Astrocyte (in vitro differentiated cells and primary cell): ENCODE measurements at regions not wholly inside any gene's neighbourhood (a gene's known extent, or its start where the extent isn't known, plus 50 kb on each side); places are given as distances from the start of the nearest gene placed in this dataset.
"Not testable (repeated sequence)": the region's sequence is repeated elsewhere in the genome, so short reads cannot be mapped to it uniquely, and the experiment has no call there.

Experiments used
- DNase-seq: peaks from one replicate; pipeline ENCODE4 v3.0.0-alpha.2; 2010; ENCODE audit warnings: low read depth
- FAIRE-seq: peaks from 2 replicates; lab custom pipeline; 2011; peaks lifted over from hg19 to GRCh38; lab: Jason Lieb, UNC
- H2AFZ ChIP-seq: 2 replicates; pipeline ENCODE4 v1.6.0; 2012; ENCODE audit warnings: low read depth, low read length, inconsistent platforms
- H3K27ac ChIP-seq: 2 replicates; pipeline ENCODE4 v1.5.1; 2011; ENCODE audit warnings: low read depth, low read length, inconsistent platforms
- H3K27me3 ChIP-seq: 2 replicates; pipeline ENCODE4 v1.6.0; 2011; ENCODE audit warnings: low read length, inconsistent platforms; ENCODE audit not compliant: insufficient read depth
- H3K36me3 ChIP-seq: 2 replicates; pipeline ENCODE4 v1.5.1; 2011; ENCODE audit warnings: low read length, inconsistent platforms; ENCODE audit not compliant: insufficient read depth
- H3K4me1 ChIP-seq: 2 replicates; pipeline ENCODE4 v1.5.1; 2011; ENCODE audit warnings: low read length, inconsistent platforms; ENCODE audit not compliant: insufficient read depth
- H3K4me2 ChIP-seq: 2 replicates; pipeline ENCODE4 v1.6.0; 2012; ENCODE audit warnings: low read length, inconsistent platforms
- H3K4me3 ChIP-seq: 2 replicates; pipeline ENCODE4 v1.5.1; 2011; ENCODE audit warnings: low read depth, mild to moderate bottlenecking, low read length, inconsistent platforms; ENCODE audit not compliant: insufficient read depth
- H3K79me2 ChIP-seq: 2 replicates; pipeline ENCODE4 v1.6.0; 2012; ENCODE audit warnings: mild to moderate bottlenecking, low read length, inconsistent platforms; ENCODE audit not compliant: insufficient read depth
- H3K9ac ChIP-seq: 2 replicates; pipeline ENCODE4 v1.6.0; 2012; ENCODE audit warnings: mild to moderate bottlenecking, low read length, inconsistent platforms
- H3K9me3 ChIP-seq: 2 replicates; pipeline ENCODE4 v1.5.1; 2012; ENCODE audit warnings: low read depth, mild to moderate bottlenecking, low read length, inconsistent platforms; ENCODE audit not compliant: insufficient read depth
- H4K20me1 ChIP-seq: 2 replicates; pipeline ENCODE4 v1.6.0; 2012; ENCODE audit warnings: low read length, inconsistent platforms; ENCODE audit not compliant: insufficient read depth
- H3K27ac Mint-ChIP-seq: one replicate; pipeline ENCODE4 v1.8.0; 2021; ENCODE audit warnings: mild to moderate bottlenecking, mixed read lengths; ENCODE audit not compliant: unreplicated experiment
- H3K27me3 Mint-ChIP-seq: one replicate; pipeline ENCODE4 v1.8.0; 2021; ENCODE audit warnings: low read depth, mixed read lengths; ENCODE audit not compliant: unreplicated experiment
- H3K36me3 Mint-ChIP-seq: one replicate; pipeline ENCODE4 v1.8.0; 2021; ENCODE audit warnings: low read depth, mixed read lengths; ENCODE audit not compliant: unreplicated experiment
- H3K4me1 Mint-ChIP-seq: one replicate; pipeline ENCODE4 v1.8.0; 2021; ENCODE audit warnings: low read depth, mixed read lengths; ENCODE audit not compliant: unreplicated experiment
- H3K4me3 Mint-ChIP-seq: one replicate; pipeline ENCODE4 v1.8.0; 2021; ENCODE audit warnings: mild to moderate bottlenecking, moderate library complexity, mixed read lengths; ENCODE audit not compliant: unreplicated experiment
- H3K9me3 Mint-ChIP-seq: one replicate; pipeline ENCODE4 v1.8.0; 2021; ENCODE audit warnings: mild to moderate bottlenecking, mixed read lengths; ENCODE audit not compliant: unreplicated experiment
- EZH2 ChIP-seq: IDR thresholded peaks from 2 replicates; pipeline ENCODE4 v1.6.1; 2012; ENCODE audit warnings: mild to moderate bottlenecking, low read length, inconsistent platforms; ENCODE audit not compliant: insufficient read depth
- TF ChIP-seq, protein P1 (sequence below): IDR thresholded peaks from 2 replicates; pipeline ENCODE4 v1.5.1; 2011; ENCODE audit warnings: low read depth, mild to moderate bottlenecking, inconsistent platforms, low read length, moderate library complexity; ENCODE audit not compliant: insufficient read depth

DNA sequence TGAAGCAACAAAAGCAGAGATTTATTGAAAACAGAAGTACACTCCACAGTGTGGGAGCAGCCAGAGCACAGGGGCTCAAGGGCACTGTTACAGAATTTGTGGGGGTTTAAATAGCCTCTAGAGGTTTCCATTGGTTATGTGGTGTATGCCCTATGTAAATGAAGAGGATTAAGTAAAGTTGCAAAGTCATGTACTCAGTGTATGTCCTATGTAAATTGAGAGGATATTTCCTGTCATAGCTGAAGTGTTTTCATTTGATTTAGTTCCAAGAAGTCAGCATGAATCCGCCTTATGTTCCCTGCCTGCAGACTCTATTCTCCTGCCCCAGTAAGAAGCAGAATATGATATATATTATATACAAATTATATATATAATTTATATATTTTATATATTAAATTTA is 966.0 kb upstream of the COX7C start:
- H2AFZ ChIP-seq = no peak overlapping the region
- Mint-ChIP-seq H3K36me3 (no peaks in the 10 kb centered on the region), H3K4me1 (peaks cover 2% of the 10 kb centered on the region), H3K4me3 (no peak overlapping the region), H3K9me3 (peaks cover 6% of the 10 kb centered on the region), H3K27ac (no peak overlapping the region), H3K27me3 (no peaks in the 10 kb centered on the region)
- H3K9ac ChIP-seq = no peak overlapping the region
- no peak overlapping the region for H3K4me3 ChIP-seq
- no peaks in the 10 kb centered on the region for H3K27me3 ChIP-seq
- no peak overlapping the region for H3K4me2 ChIP-seq
- H3K9me3 ChIP-seq = peaks cover 3% of the 10 kb centered on the region
- H3K36me3 ChIP-seq = no peaks in the 10 kb centered on the region
- H3K27ac ChIP-seq = no peak overlapping the region
- FAIRE-seq (no peak), DNase-seq (no peak)
- no peaks in the 10 kb centered on the region for H3K79me2 ChIP-seq
- no peaks in the 10 kb centered on the region for H4K20me1 ChIP-seq
- no peak for TF ChIP-seq EZH2
- TF ChIP-seq, protein P1, sequence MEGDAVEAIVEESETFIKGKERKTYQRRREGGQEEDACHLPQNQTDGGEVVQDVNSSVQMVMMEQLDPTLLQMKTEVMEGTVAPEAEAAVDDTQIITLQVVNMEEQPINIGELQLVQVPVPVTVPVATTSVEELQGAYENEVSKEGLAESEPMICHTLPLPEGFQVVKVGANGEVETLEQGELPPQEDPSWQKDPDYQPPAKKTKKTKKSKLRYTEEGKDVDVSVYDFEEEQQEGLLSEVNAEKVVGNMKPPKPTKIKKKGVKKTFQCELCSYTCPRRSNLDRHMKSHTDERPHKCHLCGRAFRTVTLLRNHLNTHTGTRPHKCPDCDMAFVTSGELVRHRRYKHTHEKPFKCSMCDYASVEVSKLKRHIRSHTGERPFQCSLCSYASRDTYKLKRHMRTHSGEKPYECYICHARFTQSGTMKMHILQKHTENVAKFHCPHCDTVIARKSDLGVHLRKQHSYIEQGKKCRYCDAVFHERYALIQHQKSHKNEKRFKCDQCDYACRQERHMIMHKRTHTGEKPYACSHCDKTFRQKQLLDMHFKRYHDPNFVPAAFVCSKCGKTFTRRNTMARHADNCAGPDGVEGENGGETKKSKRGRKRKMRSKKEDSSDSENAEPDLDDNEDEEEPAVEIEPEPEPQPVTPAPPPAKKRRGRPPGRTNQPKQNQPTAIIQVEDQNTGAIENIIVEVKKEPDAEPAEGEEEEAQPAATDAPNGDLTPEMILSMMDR = no peak
- no peaks in the 10 kb centered on the region for H3K4me1 ChIP-seq

DNA sequence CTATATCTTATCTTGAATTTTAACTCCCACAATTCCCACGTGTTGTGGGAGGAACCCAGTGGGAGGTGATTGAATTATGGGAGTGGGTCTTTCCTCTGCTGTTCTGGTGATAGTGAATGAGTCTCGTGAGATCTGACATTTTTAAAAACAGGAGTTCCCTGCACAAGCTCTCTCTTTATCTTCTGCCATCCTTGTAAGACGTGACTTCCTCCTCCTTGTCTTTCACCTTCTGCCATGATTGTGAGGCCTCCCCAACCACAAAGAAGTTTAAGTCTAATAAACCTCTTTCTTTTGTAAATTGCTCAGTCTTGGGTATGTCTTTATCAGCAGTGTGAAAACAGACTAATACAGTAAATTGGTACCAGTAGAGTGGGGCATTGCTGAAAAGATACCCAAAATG is 963.6 kb upstream of the COX7C start:
- not testable (repeated sequence) for H3K4me3 Mint-ChIP-seq, DNase-seq, H3K4me2 ChIP-seq, H3K27me3 ChIP-seq, H2AFZ ChIP-seq, H3K27ac ChIP-seq, H3K27ac Mint-ChIP-seq, H3K9me3 ChIP-seq, H3K4me1 ChIP-seq, H3K9ac ChIP-seq, FAIRE-seq, H3K79me2 ChIP-seq, H4K20me1 ChIP-seq, H3K4me1 Mint-ChIP-seq, H3K9me3 Mint-ChIP-seq, H3K36me3 Mint-ChIP-seq, H3K27me3 Mint-ChIP-seq, H3K36me3 ChIP-seq, H3K4me3 ChIP-seq

DNA sequence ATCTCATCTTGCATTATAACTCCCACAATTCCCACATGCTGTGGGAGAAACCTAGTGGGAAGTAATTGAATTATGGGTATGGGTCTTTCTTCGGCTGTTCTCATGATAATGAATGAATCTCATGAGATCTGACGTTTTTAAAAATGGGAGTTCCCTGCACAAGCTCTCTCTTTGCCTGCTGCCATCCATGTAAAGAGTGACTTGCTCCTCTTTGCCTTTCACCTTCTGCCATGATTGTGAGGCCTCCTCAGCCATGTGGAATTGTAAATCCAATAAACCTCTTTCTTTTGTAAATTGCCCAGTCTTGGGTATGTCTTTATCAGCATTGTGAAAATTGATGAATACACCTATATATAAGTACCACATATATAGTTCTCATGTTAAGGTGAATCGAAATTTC is 961.7 kb upstream of the COX7C start:
- peaks cover 3% of the 10 kb centered on the region for H3K9me3 ChIP-seq
- H3K4me1 Mint-ChIP-seq = no peaks in the 10 kb centered on the region
- FAIRE-seq = no peak
- H3K9ac ChIP-seq = no peak overlapping the region
- DNase-seq = no peak
- H3K79me2 ChIP-seq = no peaks in the 10 kb centered on the region
- H3K4me3 Mint-ChIP-seq = no peak overlapping the region
- no peaks in the 10 kb centered on the region for H3K36me3 Mint-ChIP-seq
- H2AFZ ChIP-seq = no peak overlapping the region
- no peaks in the 10 kb centered on the region for H3K4me1 ChIP-seq
- H3K9me3 Mint-ChIP-seq = peaks cover 6% of the 10 kb centered on the region
- H3K27me3 Mint-ChIP-seq = no peaks in the 10 kb centered on the region
- H3K36me3 ChIP-seq = no peaks in the 10 kb centered on the region
- H3K4me3 ChIP-seq = no peak overlapping the region
- H3K4me2 ChIP-seq = no peak overlapping the region
- H3K27me3 ChIP-seq = no peaks in the 10 kb centered on the region
- TF ChIP-seq, protein P1 = no peak
- no peak for TF ChIP-seq EZH2
- H3K27ac Mint-ChIP-seq = no peak overlapping the region
- H4K20me1 ChIP-seq = no peaks in the 10 kb centered on the region
- no peak overlapping the region for H3K27ac ChIP-seq

DNA sequence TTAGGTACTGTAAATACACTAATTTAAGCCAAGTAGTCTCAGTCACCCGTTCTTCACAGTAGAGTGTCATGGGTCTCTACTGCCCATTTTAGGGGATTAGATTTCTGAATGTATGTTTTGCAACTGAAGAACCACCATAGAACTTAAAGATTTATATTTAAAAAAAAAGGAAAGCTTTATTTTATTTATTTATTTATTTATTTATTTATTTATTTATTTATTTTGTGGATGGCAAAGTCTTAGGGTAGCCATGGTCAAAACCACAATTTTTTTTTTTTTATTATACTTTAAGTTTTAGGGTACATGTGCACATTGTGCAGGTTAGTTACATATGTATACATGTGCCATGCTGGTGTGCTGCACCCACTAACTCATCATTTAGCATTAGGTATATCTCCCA is 960.4 kb upstream of the COX7C start:
- H3K27me3 Mint-ChIP-seq, DNase-seq, H3K9me3 Mint-ChIP-seq, H3K27ac Mint-ChIP-seq, H3K36me3 Mint-ChIP-seq, H3K4me3 ChIP-seq, H3K9ac ChIP-seq, H4K20me1 ChIP-seq, H3K4me2 ChIP-seq, H3K4me3 Mint-ChIP-seq, H3K79me2 ChIP-seq, H3K27me3 ChIP-seq, FAIRE-seq, H3K4me1 Mint-ChIP-seq, H3K27ac ChIP-seq, H3K36me3 ChIP-seq, H2AFZ ChIP-seq, H3K9me3 ChIP-seq, H3K4me1 ChIP-seq: not testable (repeated sequence)

DNA sequence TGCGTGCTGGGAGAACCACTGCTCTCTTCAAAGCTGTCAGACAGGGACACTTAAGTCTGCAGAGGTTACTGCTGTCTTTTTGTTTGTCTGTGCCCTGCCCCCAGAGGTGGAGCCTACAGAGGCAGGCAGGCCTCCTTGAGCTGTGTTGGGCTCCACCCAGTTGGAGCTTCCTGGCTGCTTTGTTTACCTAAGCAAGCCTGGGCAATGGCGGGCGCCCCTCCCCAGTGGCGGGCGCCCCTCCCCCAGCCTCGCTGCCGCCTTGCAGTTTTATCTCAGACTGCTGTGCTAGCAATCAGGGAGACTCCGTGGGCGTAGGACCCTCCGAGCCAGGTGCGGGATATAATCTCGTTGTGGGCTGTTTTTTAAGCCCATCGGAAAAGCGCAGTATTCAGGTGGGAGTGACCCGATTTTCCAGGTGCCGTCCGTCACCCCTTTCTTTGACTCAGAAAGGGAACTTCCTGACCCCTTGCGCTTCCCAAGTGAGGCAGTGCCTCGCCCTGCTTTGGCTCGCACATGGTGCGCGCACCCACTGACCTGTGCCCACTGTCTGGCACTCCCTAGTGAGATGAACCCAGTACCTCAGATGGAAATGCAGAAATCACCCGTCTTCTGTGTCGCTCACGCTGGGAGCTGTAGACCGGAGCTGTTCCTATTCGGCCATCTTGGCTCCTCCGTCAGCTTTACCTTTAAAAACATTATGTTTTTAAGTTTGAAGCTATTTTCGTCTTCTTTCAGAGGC is 954.6 kb upstream of the COX7C start:
- H3K27ac ChIP-seq, H3K9me3 Mint-ChIP-seq, H3K27me3 Mint-ChIP-seq, H4K20me1 ChIP-seq, H3K27me3 ChIP-seq, H3K9ac ChIP-seq, FAIRE-seq, H3K4me3 ChIP-seq, H3K4me3 Mint-ChIP-seq, H3K4me1 Mint-ChIP-seq, H3K79me2 ChIP-seq, DNase-seq, H3K27ac Mint-ChIP-seq, H3K4me1 ChIP-seq, H2AFZ ChIP-seq, H3K4me2 ChIP-seq, H3K36me3 Mint-ChIP-seq, H3K36me3 ChIP-seq, H3K9me3 ChIP-seq: not testable (repeated sequence)
